ENCODE measurements at regions not wholly inside any gene's neighbourhood (a gene's known extent, or its start where the extent isn't known, plus 50 kb on each side); places are given as distances from the start of the nearest gene placed in this dataset.

- Mint-ChIP-seq H3K27me3 (no peaks in the 10 kb centered on the region), H3K27ac (no peak overlapping the region), H3K9me3 (peaks cover 26% of the 10 kb centered on the region), H3K36me3 (peaks cover 5% of the 10 kb centered on the region), H3K4me1 (peaks cover 3% of the 10 kb centered on the region), H3K4me3 (no peak overlapping the region)
Observed at GRCh38 chr12:116402163-116402939, 124.9 kb upstream of the MED13L start.

GRCh38 chr12:116403546-116403945 is 126.1 kb upstream of the MED13L start:
- Mint-ChIP-seq H3K27ac (no peak overlapping the region), H3K4me3 (no peak overlapping the region), H3K9me3 (peaks cover 17% of the 10 kb centered on the region), H3K27me3 (no peaks in the 10 kb centered on the region), H3K36me3 (no peaks in the 10 kb centered on the region), H3K4me1 (peaks cover 8% of the 10 kb centered on the region)

GRCh38 chr12:116404247-116404646 is 126.8 kb upstream of the MED13L start:
- no peaks in the 10 kb centered on the region for H3K27me3 Mint-ChIP-seq
- H3K4me1 Mint-ChIP-seq: peaks cover 8% of the 10 kb centered on the region
- no peak overlapping the region for H3K4me3 Mint-ChIP-seq
- H3K27ac Mint-ChIP-seq: no peak overlapping the region
- no peaks in the 10 kb centered on the region for H3K36me3 Mint-ChIP-seq
- H3K9me3 Mint-ChIP-seq: peaks cover 10% of the 10 kb centered on the region

- H3K4me3 Mint-ChIP-seq: no peak overlapping the region
- no peak overlapping the region for H3K27ac Mint-ChIP-seq
- H3K27me3 Mint-ChIP-seq: no peaks in the 10 kb centered on the region
- H3K36me3 Mint-ChIP-seq: no peaks in the 10 kb centered on the region
- H3K9me3 Mint-ChIP-seq: peaks cover 9% of the 10 kb centered on the region
- H3K4me1 Mint-ChIP-seq: peaks cover 8% of the 10 kb centered on the region
Observed at GRCh38 chr12:116404913-116405611, 127.6 kb upstream of the MED13L start.

GRCh38 chr12:116406529-116406928 is 129.0 kb upstream of the MED13L start:
- Mint-ChIP-seq H3K27me3 (no peaks in the 10 kb centered on the region), H3K4me1 (peaks cover 8% of the 10 kb centered on the region), H3K9me3 (no peaks in the 10 kb centered on the region), H3K4me3 (no peak overlapping the region), H3K27ac (no peak overlapping the region), H3K36me3 (no peaks in the 10 kb centered on the region)

- no peak overlapping the region for H3K27ac Mint-ChIP-seq
- peaks cover 8% of the 10 kb centered on the region for H3K4me1 Mint-ChIP-seq
- no peaks in the 10 kb centered on the region for H3K36me3 Mint-ChIP-seq
- no peaks in the 10 kb centered on the region for H3K9me3 Mint-ChIP-seq
- H3K27me3 Mint-ChIP-seq: no peaks in the 10 kb centered on the region
- no peak overlapping the region for H3K4me3 Mint-ChIP-seq
Observed at GRCh38 chr12:116408489-116409250, 131.2 kb upstream of the MED13L start.

- H3K4me1 Mint-ChIP-seq: peaks cover 8% of the 10 kb centered on the region
- H3K36me3 Mint-ChIP-seq: no peaks in the 10 kb centered on the region
- no peak overlapping the region for H3K27ac Mint-ChIP-seq
- no peak overlapping the region for H3K4me3 Mint-ChIP-seq
- no peaks in the 10 kb centered on the region for H3K27me3 Mint-ChIP-seq
- H3K9me3 Mint-ChIP-seq: no peaks in the 10 kb centered on the region
Observed at GRCh38 chr12:116411977-116412376, 134.5 kb upstream of the MED13L start.

- Mint-ChIP-seq H3K36me3 (no peaks in the 10 kb centered on the region), H3K9me3 (no peaks in the 10 kb centered on the region)
Observed at GRCh38 chr12:116414891-116415290, 137.4 kb upstream of the MED13L start.

GRCh38 chr12:116415408-116416108 is 138.1 kb upstream of the MED13L start:
- H3K27me3 Mint-ChIP-seq: no peaks in the 10 kb centered on the region
- H3K4me3 Mint-ChIP-seq: no peak overlapping the region
- no peaks in the 10 kb centered on the region for H3K36me3 Mint-ChIP-seq
- no peaks in the 10 kb centered on the region for H3K9me3 Mint-ChIP-seq
- H3K27ac Mint-ChIP-seq: no peak overlapping the region
- H3K4me1 Mint-ChIP-seq: no peaks in the 10 kb centered on the region

More at GRCh38 chr12:116414891-116415290, 137.4 kb upstream of the MED13L start:
- Mint-ChIP-seq H3K27ac (no peak overlapping the region), H3K4me3 (no peak overlapping the region), H3K4me1 (no peaks in the 10 kb centered on the region), H3K27me3 (no peaks in the 10 kb centered on the region)

- Mint-ChIP-seq H3K27me3 (no peaks in the 10 kb centered on the region), H3K27ac (no peak overlapping the region), H3K4me3 (no peak overlapping the region), H3K36me3 (no peaks in the 10 kb centered on the region), H3K9me3 (no peaks in the 10 kb centered on the region), H3K4me1 (no peaks in the 10 kb centered on the region)
Observed at GRCh38 chr12:116416166-116416565, 138.7 kb upstream of the MED13L start.

- Mint-ChIP-seq H3K4me3 (no peak overlapping the region), H3K9me3 (no peaks in the 10 kb centered on the region), H3K36me3 (peaks cover 3% of the 10 kb centered on the region), H3K27me3 (no peaks in the 10 kb centered on the region), H3K27ac (no peak overlapping the region), H3K4me1 (no peaks in the 10 kb centered on the region)
Observed at GRCh38 chr12:116418551-116418950, 140.6 kb upstream of the MAP1LC3B2 start.

- no peaks in the 10 kb centered on the region for H3K27me3 Mint-ChIP-seq
- no peak overlapping the region for H3K4me3 Mint-ChIP-seq
- no peaks in the 10 kb centered on the region for H3K9me3 Mint-ChIP-seq
- no peaks in the 10 kb centered on the region for H3K4me1 Mint-ChIP-seq
- no peak overlapping the region for H3K27ac Mint-ChIP-seq
- peaks cover 3% of the 10 kb centered on the region for H3K36me3 Mint-ChIP-seq
Observed at GRCh38 chr12:116420227-116420880, 138.8 kb upstream of the MAP1LC3B2 start.

GRCh38 chr12:116421785-116422538 is 137.2 kb upstream of the MAP1LC3B2 start:
- Mint-ChIP-seq H3K36me3 (peaks cover 3% of the 10 kb centered on the region), H3K9me3 (no peaks in the 10 kb centered on the region), H3K27me3 (no peaks in the 10 kb centered on the region)

GRCh38 chr12:116423094-116423493 is 136.1 kb upstream of the MAP1LC3B2 start:
- H3K9me3 Mint-ChIP-seq: no peaks in the 10 kb centered on the region
- H3K4me3 Mint-ChIP-seq: no peak overlapping the region
- no peaks in the 10 kb centered on the region for H3K27me3 Mint-ChIP-seq
- H3K36me3 Mint-ChIP-seq: peaks cover 3% of the 10 kb centered on the region
- no peaks in the 10 kb centered on the region for H3K4me1 Mint-ChIP-seq
- no peak overlapping the region for H3K27ac Mint-ChIP-seq

More at GRCh38 chr12:116421785-116422538, 137.2 kb upstream of the MAP1LC3B2 start:
- no peak overlapping the region for H3K4me3 Mint-ChIP-seq
- H3K4me1 Mint-ChIP-seq: no peaks in the 10 kb centered on the region
- no peak overlapping the region for H3K27ac Mint-ChIP-seq
